Amniotic epithelial cell (primary cell): ENCODE measurements at regions not wholly inside any gene's neighbourhood (a gene's known extent, or its start where the extent isn't known, plus 50 kb on each side); places are given as distances from the start of the nearest gene placed in this dataset.

Experiments
- DNase-seq: peaks from one replicate; pipeline ENCODE4 v3.0.0-alpha.2; 2010; ENCODE audit warnings: low read depth

GRCh38 chr10:121071901-121072300 lies 220.7 kb downstream of the WDR11 start:
- no peak for DNase-seq

GRCh38 chr10:121073728-121074127 lies 222.6 kb downstream of the WDR11 start:
- no peak for DNase-seq

GRCh38 chr10:121076776-121077715 lies 225.9 kb downstream of the WDR11 start:
- peak; percentile 14 for DNase-seq

GRCh38 chr10:121078036-121078435 lies 226.9 kb downstream of the WDR11 start:
- no peak for DNase-seq

GRCh38 chr10:121078672-121079102 lies 227.5 kb downstream of the WDR11 start:
- no peak for DNase-seq

DNA sequence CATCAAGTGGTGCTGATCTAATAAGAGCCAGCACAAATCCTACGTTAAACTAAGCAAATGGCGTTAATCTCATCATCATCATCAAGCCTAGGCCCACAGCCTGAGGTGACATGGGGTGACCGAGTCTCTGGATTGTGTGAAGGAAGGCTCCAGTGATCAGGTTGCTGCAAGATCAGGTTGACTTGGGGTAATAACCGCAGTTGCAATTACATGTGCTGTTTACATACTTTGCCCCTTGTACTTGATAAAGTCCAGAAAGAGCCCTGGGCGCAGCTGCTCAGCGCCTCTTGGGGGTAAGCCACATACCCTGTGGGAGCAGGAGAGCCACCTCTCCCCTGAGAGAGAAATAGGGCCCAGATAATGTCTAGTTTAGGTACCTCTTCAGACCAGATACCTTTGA lies 228.1 kb downstream of the WDR11 start:
- DNase-seq = no peak

GRCh38 chr10:121080281-121080891 lies 229.2 kb downstream of the WDR11 start:
- DNase-seq = no peak

DNA sequence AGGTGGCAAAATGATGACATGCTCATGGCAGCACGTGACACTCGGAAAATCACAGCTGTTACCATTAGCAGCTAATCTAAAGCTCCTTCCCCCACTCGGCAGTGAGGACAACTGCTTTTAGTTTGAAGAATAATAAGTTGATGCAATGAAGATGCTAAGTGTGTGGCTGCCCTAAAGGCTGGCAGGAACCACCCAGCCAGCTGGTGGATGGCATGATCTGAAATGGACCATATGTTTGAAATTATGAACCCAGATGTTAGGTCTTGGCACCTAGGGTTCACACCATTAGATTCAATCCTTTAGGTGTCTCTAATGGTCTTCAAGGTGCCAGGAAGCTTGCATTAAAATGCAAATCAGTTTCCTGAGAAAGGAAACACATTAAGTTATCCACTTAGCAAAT lies 230.1 kb downstream of the WDR11 start:
- DNase-seq = no peak

- DNase-seq = no peak
Measured at GRCh38 chr10:121082984-121083383, 231.8 kb downstream of the WDR11 start.

- DNase-seq = no peak
Measured at GRCh38 chr10:121084016-121084674, 233.0 kb downstream of the WDR11 start.

DNA sequence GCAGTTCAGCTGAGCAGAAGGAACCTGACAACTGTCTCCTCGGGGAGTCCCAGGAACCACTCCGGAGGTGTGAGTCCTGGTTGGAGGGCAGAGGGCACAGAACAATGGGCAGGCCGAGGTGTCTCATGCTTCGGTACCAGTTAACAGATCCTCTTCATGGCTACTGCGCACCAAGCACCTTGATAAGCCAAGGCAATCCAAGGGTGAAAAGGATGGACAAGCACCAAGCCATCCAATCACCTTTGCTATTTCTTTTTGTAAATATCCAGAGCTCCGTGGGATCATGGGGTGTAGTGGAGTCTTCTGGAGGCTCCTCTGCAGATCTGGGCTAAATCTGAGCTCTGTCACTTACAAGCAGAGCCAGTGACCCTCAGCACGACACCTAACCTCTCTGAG lies 233.5 kb downstream of the WDR11 start:
- no peak for DNase-seq

- DNase-seq = no peak
Measured at GRCh38 chr10:121085367-121085766, 234.2 kb downstream of the WDR11 start.

DNA sequence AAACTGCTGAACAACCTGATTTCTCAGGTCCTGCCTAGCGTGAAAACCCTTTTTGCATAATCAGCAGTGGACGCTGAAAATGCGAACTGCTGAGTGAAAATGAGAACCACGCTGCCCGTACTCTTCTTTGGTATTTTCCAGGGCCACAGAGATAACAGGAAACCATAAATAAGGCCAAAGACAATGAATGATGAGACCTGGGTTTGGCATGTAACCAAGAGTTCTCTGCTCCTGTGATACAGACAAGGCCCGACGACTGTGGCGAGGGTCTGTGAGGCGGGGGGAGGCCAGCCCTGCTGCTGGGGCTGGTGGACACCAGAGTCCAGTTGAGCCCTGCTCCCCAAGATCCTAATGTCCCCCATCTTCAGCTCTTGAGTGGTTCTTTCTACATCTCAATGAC lies 236.0 kb downstream of the WDR11 start:
- no peak for DNase-seq

DNA sequence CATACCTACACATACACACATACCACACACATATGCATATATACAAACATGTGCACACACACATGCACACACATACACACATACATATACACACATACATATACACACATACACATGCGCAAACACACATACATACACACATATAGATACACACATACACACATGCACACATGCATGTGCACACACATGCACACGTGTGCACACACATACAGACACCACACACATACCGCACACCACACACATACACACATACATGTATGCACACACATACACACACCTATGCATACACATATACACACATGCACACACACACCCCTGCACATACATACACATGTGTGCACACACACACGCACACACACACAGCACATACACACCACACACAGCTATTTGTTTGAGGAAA lies 236.5 kb downstream of the WDR11 start:
- no peak for DNase-seq

DNA sequence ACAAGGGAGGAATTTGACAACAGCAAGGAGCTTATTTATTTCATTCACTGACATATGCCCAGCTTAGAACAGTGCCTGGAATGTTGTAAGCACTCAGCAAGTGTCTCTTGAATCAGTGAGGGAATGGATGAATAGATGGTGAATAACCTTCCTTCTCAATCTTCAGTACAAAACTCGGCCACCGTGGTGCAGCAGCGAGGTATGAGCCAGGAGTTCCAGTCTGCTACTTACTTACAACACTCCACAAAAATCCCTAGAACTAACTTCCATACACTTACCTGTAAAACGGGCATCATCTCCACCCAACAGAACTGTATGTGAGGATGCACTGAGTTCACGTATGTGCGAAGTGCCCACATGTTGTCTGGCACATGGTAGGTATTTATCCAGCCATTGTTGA lies 237.4 kb downstream of the WDR11 start:
- DNase-seq = no peak

- DNase-seq = no peak
Measured at GRCh38 chr10:121089434-121089833, 238.3 kb downstream of the WDR11 start.

- no peak for DNase-seq
Measured at GRCh38 chr10:121091961-121092719, 241.0 kb downstream of the WDR11 start.

DNA sequence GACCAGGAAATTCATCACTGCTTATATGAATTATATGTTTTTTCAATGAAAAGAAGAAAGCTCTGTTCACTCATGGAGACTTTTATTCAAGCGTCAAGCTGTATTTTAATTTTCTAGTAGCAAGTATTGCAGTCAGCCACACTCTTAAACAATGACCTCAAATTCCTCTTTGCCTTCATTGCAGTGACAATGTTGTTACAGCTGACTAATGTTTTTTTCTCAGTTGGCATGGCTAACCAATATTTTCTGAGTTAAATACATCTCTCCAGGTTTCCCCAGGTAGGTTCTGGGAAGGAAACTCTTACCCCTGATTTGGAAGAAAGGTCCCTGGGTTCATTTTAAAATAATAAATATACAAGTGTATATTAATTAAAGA lies 241.5 kb downstream of the WDR11 start:
- DNase-seq = no peak

- peak; percentile 69 for DNase-seq
Measured at GRCh38 chr10:121096617-121097431, 245.7 kb downstream of the WDR11 start.

DNA sequence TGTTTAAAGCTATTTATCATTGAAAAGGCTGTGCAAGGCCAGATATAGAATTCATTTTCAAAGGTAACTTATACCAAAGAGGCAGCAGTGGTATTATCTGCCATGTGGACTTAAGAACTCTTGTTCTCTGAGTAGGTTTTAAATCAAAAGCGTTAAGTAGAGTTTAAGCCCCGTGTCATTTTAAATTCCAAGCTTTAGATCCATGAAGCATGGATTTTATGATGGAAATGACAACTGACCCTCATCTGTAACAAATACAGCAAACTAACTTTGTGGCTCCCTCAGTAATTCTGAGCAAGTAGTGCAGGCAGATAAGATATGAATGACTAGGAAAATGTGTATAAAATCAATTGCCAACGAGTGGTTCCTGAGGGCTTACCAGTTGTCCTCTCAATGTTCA lies 247.0 kb downstream of the WDR11 start:
- no peak for DNase-seq

- no peak for DNase-seq
Measured at GRCh38 chr10:121098751-121099150, 247.6 kb downstream of the WDR11 start.
